SK-N-SH (cell line): ENCODE measurements at regions not wholly inside any gene's neighbourhood (a gene's known extent, or its start where the extent isn't known, plus 50 kb on each side); places are given as distances from the start of the nearest gene placed in this dataset.
A peak's percentile ranks its signal among the peaks of the same experiment; 100 is the strongest.

Source experiments
- CTCF ChIA-PET: fragments of 300-600, 350-600 bp; formaldehyde crosslinking; extraction: SDS; loops from one replicate; lab custom pipeline; 2021; lab: Yijun Ruan, JAX
- POLR2A ChIA-PET: fragments of 350-600 bp; sonication (Branson Sonifier 250); formaldehyde crosslinking; extraction: SDS; loops from one replicate; lab custom pipeline; 2020; ENCODE audit warnings: antibody characterized with exemption, inconsistent platforms; lab: Yijun Ruan, JAX
- DNase-seq: peaks from one replicate; pipeline ENCODE4 v3.0.0; 2012
- H2AFZ ChIP-seq: fragments of 200-600 bp; sonication (generic); 2 replicates; pipeline ENCODE4 v1.8.1; 2016; ENCODE audit warnings: antibody characterized with exemption, mild to moderate bottlenecking, low read depth
- H3F3A ChIP-seq: fragments of 200-600 bp; sonication (generic); replicated peaks from 2 replicates; pipeline ENCODE3; 2016; ENCODE audit warnings: antibody characterized with exemption, mild to moderate bottlenecking; ENCODE audit not compliant: insufficient read depth
- H3K27ac ChIP-seq, 2 experiments: fragments of 200-500 bp in 1 of 2; fragments of 200-600 bp in 1 of 2; sonication (Bioruptor generic) in 1 of 2; sonication (generic), shearing (Covaris generic) in 1 of 2; 2 replicates each; pipeline versions ENCODE4 v1.5.1 to v1.6.1; 2014 to 2016; ENCODE audit warnings: low read depth in 2 of 2, inconsistent platforms in 1 of 2, low read length in 1 of 2, mild to moderate bottlenecking in 1 of 2, mixed read lengths in 1 of 2
- H3K27me3 ChIP-seq: fragments of 200-600 bp; sonication (generic), shearing (Covaris generic); 2 replicates; pipeline ENCODE4 v1.6.1; 2016; ENCODE audit warnings: mixed run types; ENCODE audit not compliant: insufficient read depth
- H3K36me3 ChIP-seq, 2 experiments: fragments of 200-500 bp in 1 of 2; fragments of 200-600 bp in 1 of 2; sonication (Bioruptor generic) in 1 of 2; sonication (generic) in 1 of 2; replicated peaks in 1 of 2; 2 replicates each; pipeline versions ENCODE3 to v1.5.1; 2014 to 2016; ENCODE audit warnings: low read length in 1 of 2, mild to moderate bottlenecking in 1 of 2; ENCODE audit not compliant: insufficient read depth in 2 of 2, control insufficient read depth in 1 of 2
- H3K4me1 ChIP-seq, 2 experiments: fragments of 200-500 bp in 1 of 2; fragments of 200-600 bp in 1 of 2; sonication (Bioruptor generic) in 1 of 2; sonication (generic), shearing (Covaris generic) in 1 of 2; 2 replicates each; pipeline versions ENCODE4 v1.5.1 to v1.6.1; 2014 to 2016; ENCODE audit warnings: low read depth in 1 of 2, low read length in 1 of 2, mixed run types in 1 of 2; ENCODE audit not compliant: insufficient read depth in 2 of 2, control insufficient read depth in 1 of 2
- H3K4me2 ChIP-seq: fragments of 200-600 bp; sonication (generic), shearing (Covaris generic); 2 replicates; pipeline ENCODE4 v1.6.1; 2017; ENCODE audit warnings: mixed run types
- H3K4me3 ChIP-seq, 2 experiments: fragments of 200-500 bp in 1 of 2; fragments of 200-600 bp in 1 of 2; sonication (Bioruptor generic) in 1 of 2; sonication (generic), shearing (Covaris generic) in 1 of 2; 2 replicates each; pipeline versions ENCODE4 v1.5.1 to v1.8.1; 2014 to 2016; ENCODE audit warnings: low read depth in 2 of 2, inconsistent platforms in 1 of 2, low read length in 1 of 2, mild to moderate bottlenecking in 1 of 2, mixed read lengths in 1 of 2, moderate library complexity in 1 of 2
- H3K79me2 ChIP-seq: fragments of 200-600 bp; sonication (generic); 2 replicates; pipeline ENCODE4 v1.8.1; 2017; ENCODE audit warnings: mild to moderate bottlenecking; ENCODE audit not compliant: insufficient read depth
- H3K9ac ChIP-seq: fragments of 200-600 bp; sonication (generic); 2 replicates; pipeline ENCODE4 v1.6.1; 2017; ENCODE audit warnings: mixed run types
- H3K9me2 ChIP-seq: fragments of 200-600 bp; sonication (generic); 2 replicates; pipeline ENCODE4 v1.6.1; 2017; ENCODE audit warnings: mixed run types
- H3K9me3 ChIP-seq: fragments of 200-600 bp; sonication (generic); 2 replicates; pipeline ENCODE4 v1.6.1; 2017; ENCODE audit warnings: mixed run types, mild to moderate bottlenecking, moderate library complexity
- H4K20me1 ChIP-seq: fragments of 200-600 bp; sonication (generic); 2 replicates; pipeline ENCODE4 v1.6.1; 2017; ENCODE audit warnings: mild to moderate bottlenecking, mixed run types; ENCODE audit not compliant: insufficient read depth
- ELF1 ChIP-seq: IDR thresholded peaks from 2 replicates; pipeline ENCODE4 v1.4.0; 2012
- FOSL2 ChIP-seq: IDR thresholded peaks from 2 replicates; pipeline ENCODE4 v1.4.0; 2012; ENCODE audit warnings: low read depth, mild to moderate bottlenecking, moderate library complexity, borderline replicate concordance
- FOXM1 ChIP-seq: IDR thresholded peaks from 2 replicates; pipeline ENCODE4 v1.4.0; 2012; ENCODE audit warnings: low read depth, mild to moderate bottlenecking
- MXI1 ChIP-seq: IDR thresholded peaks from 2 replicates; pipeline ENCODE4 v1.6.1; 2012; ENCODE audit warnings: mild to moderate bottlenecking, low read depth, low read length, improper control_type of control experiment
- NFIC ChIP-seq: IDR thresholded peaks from 2 replicates; pipeline ENCODE4 v1.4.0; 2012; ENCODE audit warnings: borderline replicate concordance
- POLR2AphosphoS5 ChIP-seq: IDR thresholded peaks from 2 replicates; pipeline ENCODE4 v1.6.1; 2012; ENCODE audit warnings: low read depth, low read length
- RAD21 ChIP-seq: IDR thresholded peaks from 2 replicates; pipeline ENCODE4 v1.6.1; 2012; ENCODE audit warnings: mild to moderate bottlenecking, low read length
- RFX5 ChIP-seq: IDR thresholded peaks from 2 replicates; pipeline ENCODE4 v1.6.1; 2012; ENCODE audit warnings: mild to moderate bottlenecking, improper control_type of control experiment, low read length
- RXRA ChIP-seq: IDR thresholded peaks from 2 replicates; pipeline ENCODE4 v1.4.0; 2012; ENCODE audit warnings: low read depth, mild to moderate bottlenecking, borderline replicate concordance
- SMC3 ChIP-seq: IDR thresholded peaks from 2 replicates; pipeline ENCODE4 v1.6.1; 2012; ENCODE audit warnings: low read depth, low read length, improper control_type of control experiment
- TAF1 ChIP-seq: IDR thresholded peaks from 2 replicates; pipeline ENCODE4 v1.6.1; 2012; ENCODE audit warnings: low read depth, mild to moderate bottlenecking, low read length, moderate library complexity, borderline replicate concordance
- TEAD4 ChIP-seq: IDR thresholded peaks from 2 replicates; pipeline ENCODE4 v1.4.0; 2012; ENCODE audit warnings: mild to moderate bottlenecking, borderline replicate concordance; ENCODE audit not compliant: insufficient read depth
- YY1 ChIP-seq: IDR thresholded peaks from 2 replicates; pipeline ENCODE4 v1.4.0; 2012; ENCODE audit warnings: low read depth, mild to moderate bottlenecking
- WGBS: methylation state at CpG from one replicate; pipeline ENCODE4 v1.1.6; 2017; ENCODE audit warnings: low lambda C conversion rate; 5-methylcytosine and 5-hydroxymethylcytosine counted together
- TF ChIP-seq, protein P1 (sequence below): fragments of 150-350 bp; IDR thresholded peaks from 2 replicates; pipeline ENCODE4 v1.6.1; 2016; ENCODE audit warnings: mild to moderate bottlenecking, low read depth, low read length
- TF ChIP-seq, protein P2 (sequence below): IDR thresholded peaks from 2 replicates; pipeline ENCODE4 v1.4.0; 2012; ENCODE audit warnings: low read depth, borderline replicate concordance
- TF ChIP-seq, protein P3 (sequence below): IDR thresholded peaks from 2 replicates; pipeline ENCODE4 v1.4.0; 2012; ENCODE audit warnings: low read depth

DNA sequence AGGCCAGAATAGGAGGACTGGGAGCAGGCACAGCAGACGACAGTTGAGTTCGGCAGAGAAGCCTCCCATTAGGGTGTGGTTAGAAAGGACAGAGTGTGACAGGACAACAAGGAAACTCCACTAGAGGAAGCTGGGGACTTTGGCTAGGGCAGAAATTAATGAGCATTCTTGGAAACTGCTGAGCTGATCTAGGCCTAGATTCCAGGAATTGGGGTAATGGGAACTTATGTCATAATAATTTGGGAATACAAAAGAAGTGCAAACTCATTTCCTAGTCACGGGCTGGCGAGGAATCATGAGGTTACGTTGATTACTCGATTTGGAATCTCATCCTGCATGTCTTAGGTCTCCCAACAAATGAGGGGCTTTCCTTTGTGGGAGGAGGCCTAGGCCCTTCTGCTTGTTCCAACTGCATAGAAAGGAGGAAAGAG, 144.6 kb upstream of the RPS23 start:
- no peak overlapping the region for H2AFZ ChIP-seq
- peaks cover 19% of the 10 kb centered on the region for H3F3A ChIP-seq
- no peak overlapping the region for H3K4me2 ChIP-seq
- no peak overlapping the region for H3K27ac ChIP-seq
- H3K9ac ChIP-seq = no peak overlapping the region
- no peaks in the 10 kb centered on the region for H3K9me2 ChIP-seq
- no peaks in the 10 kb centered on the region for H3K79me2 ChIP-seq
- 87% methylated on average over 6 of the region's 6 CpGs for WGBS
- TF ChIP-seq FOXM1 (no peak), POLR2AphosphoS5 (no peak), ELF1 (no peak), YY1 (no peak), RAD21 (no peak), RXRA (no peak)
- TF ChIP-seq, protein P1, sequence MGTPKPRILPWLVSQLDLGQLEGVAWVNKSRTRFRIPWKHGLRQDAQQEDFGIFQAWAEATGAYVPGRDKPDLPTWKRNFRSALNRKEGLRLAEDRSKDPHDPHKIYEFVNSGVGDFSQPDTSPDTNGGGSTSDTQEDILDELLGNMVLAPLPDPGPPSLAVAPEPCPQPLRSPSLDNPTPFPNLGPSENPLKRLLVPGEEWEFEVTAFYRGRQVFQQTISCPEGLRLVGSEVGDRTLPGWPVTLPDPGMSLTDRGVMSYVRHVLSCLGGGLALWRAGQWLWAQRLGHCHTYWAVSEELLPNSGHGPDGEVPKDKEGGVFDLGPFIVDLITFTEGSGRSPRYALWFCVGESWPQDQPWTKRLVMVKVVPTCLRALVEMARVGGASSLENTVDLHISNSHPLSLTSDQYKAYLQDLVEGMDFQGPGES = no peak
- TF ChIP-seq, protein P2, sequence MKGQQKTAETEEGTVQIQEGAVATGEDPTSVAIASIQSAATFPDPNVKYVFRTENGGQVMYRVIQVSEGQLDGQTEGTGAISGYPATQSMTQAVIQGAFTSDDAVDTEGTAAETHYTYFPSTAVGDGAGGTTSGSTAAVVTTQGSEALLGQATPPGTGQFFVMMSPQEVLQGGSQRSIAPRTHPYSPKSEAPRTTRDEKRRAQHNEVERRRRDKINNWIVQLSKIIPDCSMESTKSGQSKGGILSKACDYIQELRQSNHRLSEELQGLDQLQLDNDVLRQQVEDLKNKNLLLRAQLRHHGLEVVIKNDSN = no peak
- TF ChIP-seq, protein P3, sequence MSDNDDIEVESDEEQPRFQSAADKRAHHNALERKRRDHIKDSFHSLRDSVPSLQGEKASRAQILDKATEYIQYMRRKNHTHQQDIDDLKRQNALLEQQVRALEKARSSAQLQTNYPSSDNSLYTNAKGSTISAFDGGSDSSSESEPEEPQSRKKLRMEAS = no peak
- TF ChIP-seq, all 33 proteins: peak for 0
- H3K27me3 ChIP-seq = no peaks in the 10 kb centered on the region
- ChIA-PET CTCF (no interaction called here), POLR2A (no interaction called here)
- no peak overlapping the region for H3K4me3 ChIP-seq
- no peaks in the 10 kb centered on the region for H4K20me1 ChIP-seq
- no peaks in the 10 kb centered on the region for H3K9me3 ChIP-seq
- DNase-seq = no peak
- H3K36me3 ChIP-seq = no peaks in the 10 kb centered on the region
- peaks cover 11 to 19% of the 10 kb centered on the region in 2 experiments for H3K4me1 ChIP-seq

DNA sequence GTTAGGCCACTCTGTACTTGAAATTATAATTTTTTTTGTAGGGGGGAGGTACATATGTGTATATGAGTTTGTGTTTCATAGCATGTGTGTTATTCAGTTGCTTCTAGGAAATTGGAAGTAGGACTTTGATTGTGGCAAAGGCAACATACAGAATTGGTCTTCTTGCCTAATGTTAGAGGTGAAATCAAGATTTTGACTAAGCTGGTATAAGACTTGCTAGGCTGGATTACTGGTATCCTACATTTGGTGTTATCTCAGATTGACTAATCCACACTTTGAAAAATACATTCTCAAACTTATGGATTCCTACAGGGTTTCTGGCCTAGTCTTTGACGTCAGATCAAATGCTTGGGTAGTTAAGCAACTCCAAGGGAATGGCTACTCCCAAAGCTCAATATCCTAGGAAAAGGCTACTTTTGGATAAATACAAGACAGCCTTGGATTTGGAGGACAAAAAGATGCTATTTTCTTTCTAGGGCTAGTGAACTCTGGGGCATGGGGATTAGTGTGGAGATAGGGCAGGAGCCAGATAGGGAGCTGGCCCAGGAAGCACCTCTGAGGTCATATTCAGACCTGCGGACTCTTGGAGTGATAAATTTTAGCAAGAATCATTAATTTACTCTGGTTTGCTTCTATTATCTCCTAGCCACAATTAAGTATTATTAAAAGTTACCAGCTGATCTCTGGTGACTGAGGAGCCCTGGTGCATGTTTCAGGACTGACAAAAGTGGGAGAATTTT, 144.0 kb upstream of the RPS23 start:
- no peaks in the 10 kb centered on the region for H3K9me2 ChIP-seq
- H3K27ac ChIP-seq = peak overlapping the region in 1 of 2 experiments; percentile 51; a peak in 1 of 4 replicates
- H2AFZ ChIP-seq = no peak overlapping the region
- H3K4me2 ChIP-seq = no peak overlapping the region
- H3K4me3 ChIP-seq = no peak overlapping the region
- no peaks in the 10 kb centered on the region for H3K79me2 ChIP-seq
- peaks cover 19% of the 10 kb centered on the region for H3F3A ChIP-seq
- 69% methylated on average over 2 of the region's 2 CpGs for WGBS
- H3K36me3 ChIP-seq = no peaks in the 10 kb centered on the region
- H4K20me1 ChIP-seq = no peaks in the 10 kb centered on the region
- H3K9ac ChIP-seq = no peak overlapping the region
- CTCF ChIA-PET = no interaction called here
- POLR2A ChIA-PET = no interaction called here
- TF ChIP-seq TAF1 (no peak), MXI1 (no peak), FOXM1 (no peak), TEAD4 (no peak), NFIC (no peak), SMC3 (no peak), RFX5 (no peak), FOSL2 (no peak)
- TF ChIP-seq, all 33 proteins: peak for 0
- Histone ChIP-seq H3K4me1 (peaks cover 11 to 19% of the 10 kb centered on the region in 2 experiments), H3K27me3 (no peaks in the 10 kb centered on the region), H3K9me3 (no peaks in the 10 kb centered on the region)
- DNase-seq = no peak
